Hepatocyte (in vitro differentiated cells): ENCODE measurements at regions not wholly inside any gene's neighbourhood (a gene's known extent, or its start where the extent isn't known, plus 50 kb on each side); places are given as distances from the start of the nearest gene placed in this dataset.

Experiments used
- CTCF ChIP-seq: fragments of 200-600 bp; sonication (generic); IDR thresholded peaks from 2 replicates; pipeline ENCODE4 v1.5.1; 2016; ENCODE audit warnings: antibody characterized with exemption, mild to moderate bottlenecking; ENCODE audit not compliant: poor library complexity
- EZH2 ChIP-seq: fragments of 200-600 bp; sonication (generic); IDR thresholded peaks from 2 replicates; pipeline ENCODE4 v1.6.1; 2016; ENCODE audit warnings: antibody characterized with exemption, mild to moderate bottlenecking, borderline replicate concordance
- EZH2phosphoT487 ChIP-seq: fragments of 200-600 bp; sonication (generic); IDR thresholded peaks from one replicate; pipeline ENCODE4 v1.6.1; 2018; ENCODE audit warnings: antibody characterized with exemption, mild to moderate bottlenecking, low read depth, moderate library complexity; ENCODE audit not compliant: unreplicated experiment, severe bottlenecking

- TF ChIP-seq CTCF: no peak
- no peak for TF ChIP-seq EZH2phosphoT487
- no peak for TF ChIP-seq EZH2
Measured at GRCh38 chr17:69762766-69763165, 312.3 kb upstream of the KCNJ16 start.
